Gastroesophageal sphincter (tissue), 3 donors: ENCODE measurements at regions not wholly inside any gene's neighbourhood (a gene's known extent, or its start where the extent isn't known, plus 50 kb on each side); places are given as distances from the start of the nearest gene placed in this dataset.

ENCODE experiments used
- EP300 ChIP-seq: sonication (generic); formaldehyde crosslinking; IDR thresholded peaks from one replicate; pipeline ENCODE4 v1.6.1; 2017; ENCODE audit warnings: antibody characterized with exemption, mild to moderate bottlenecking
- POLR2A ChIP-seq, 2 donors: fragments of 450-650 bp; IDR thresholded peaks; one replicate each; pipeline ENCODE4 v1.6.1; 2017; ENCODE audit warnings: antibody characterized with exemption in 2 of 2, mild to moderate bottlenecking in 2 of 2, moderate library complexity in 1 of 2
- TF ChIP-seq, protein P1 (sequence below), 4 experiments: fragments of 200-600 bp in 2 of 4; fragments of 450-650 bp in 2 of 4; sonication (generic) in 1 of 4; IDR thresholded peaks; one replicate each; pipeline ENCODE4 v1.5.1; 2017 to 2019; ENCODE audit warnings: antibody characterized with exemption in 4 of 4, mild to moderate bottlenecking in 2 of 4, moderate library complexity in 2 of 4

DNA sequence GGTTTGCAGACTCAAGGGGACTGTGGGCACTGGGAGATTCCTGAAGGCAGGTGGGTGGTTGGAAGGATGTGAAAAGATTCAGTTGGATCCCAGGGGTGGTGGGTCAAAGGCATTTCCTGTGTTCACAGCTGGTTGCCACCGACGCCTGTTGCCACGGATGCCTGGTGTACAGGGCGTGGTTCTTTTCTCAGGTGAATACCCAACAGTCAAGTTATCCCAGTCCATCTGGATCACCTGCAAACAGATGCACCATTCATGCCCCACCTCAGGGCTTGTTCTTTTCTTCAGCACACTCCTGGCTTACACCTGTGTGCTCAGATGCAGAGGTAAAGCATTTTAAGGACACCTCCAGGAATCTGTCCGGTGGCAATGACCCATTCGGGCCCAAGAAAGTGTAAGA is 55.8 kb upstream of the SHOX start:
- TF ChIP-seq, protein P1, sequence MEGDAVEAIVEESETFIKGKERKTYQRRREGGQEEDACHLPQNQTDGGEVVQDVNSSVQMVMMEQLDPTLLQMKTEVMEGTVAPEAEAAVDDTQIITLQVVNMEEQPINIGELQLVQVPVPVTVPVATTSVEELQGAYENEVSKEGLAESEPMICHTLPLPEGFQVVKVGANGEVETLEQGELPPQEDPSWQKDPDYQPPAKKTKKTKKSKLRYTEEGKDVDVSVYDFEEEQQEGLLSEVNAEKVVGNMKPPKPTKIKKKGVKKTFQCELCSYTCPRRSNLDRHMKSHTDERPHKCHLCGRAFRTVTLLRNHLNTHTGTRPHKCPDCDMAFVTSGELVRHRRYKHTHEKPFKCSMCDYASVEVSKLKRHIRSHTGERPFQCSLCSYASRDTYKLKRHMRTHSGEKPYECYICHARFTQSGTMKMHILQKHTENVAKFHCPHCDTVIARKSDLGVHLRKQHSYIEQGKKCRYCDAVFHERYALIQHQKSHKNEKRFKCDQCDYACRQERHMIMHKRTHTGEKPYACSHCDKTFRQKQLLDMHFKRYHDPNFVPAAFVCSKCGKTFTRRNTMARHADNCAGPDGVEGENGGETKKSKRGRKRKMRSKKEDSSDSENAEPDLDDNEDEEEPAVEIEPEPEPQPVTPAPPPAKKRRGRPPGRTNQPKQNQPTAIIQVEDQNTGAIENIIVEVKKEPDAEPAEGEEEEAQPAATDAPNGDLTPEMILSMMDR (IDR thresholded peaks at IDR 0.05): no peak
- no peak for TF ChIP-seq POLR2A (IDR thresholded peaks at IDR 0.05)
- no peak for TF ChIP-seq EP300
